BE2C (cell line): ENCODE measurements at regions not wholly inside any gene's neighbourhood (a gene's known extent, or its start where the extent isn't known, plus 50 kb on each side); places are given as distances from the start of the nearest gene placed in this dataset.

Experiments
- DNase-seq: peaks from one replicate; pipeline ENCODE4 v3.0.0-alpha.2; 2020
- H3K27me3 ChIP-seq: fragments of 250-450 bp; sonication (Bioruptor Pico); 2 replicates; pipeline ENCODE4 v1.5.1; 2020; ENCODE audit warnings: mild to moderate bottlenecking
- H3K36me3 ChIP-seq: fragments of 250-450 bp; sonication (Bioruptor Pico); 2 replicates; pipeline ENCODE4 v1.5.1; 2020; ENCODE audit warnings: mild to moderate bottlenecking
- H3K4me1 ChIP-seq: fragments of 250-450 bp; sonication (Bioruptor Pico); 2 replicates; pipeline ENCODE4 v1.5.1; 2020
- H3K4me3 ChIP-seq: 2 replicates; pipeline ENCODE4 v1.5.1; 2011; ENCODE audit warnings: low read depth, low read length
- H3K9me3 ChIP-seq: fragments of 250-450 bp; sonication (Bioruptor Pico); 2 replicates; pipeline ENCODE4 v1.5.1; 2020
- CTCF ChIP-seq: IDR thresholded peaks from 2 replicates; pipeline ENCODE4 v1.5.1; 2012; ENCODE audit warnings: mild to moderate bottlenecking, low read depth, low read length

GRCh38 chr2:215843579-215843978 is 169.8 kb downstream of the MREG start:
- no peak overlapping the region for H3K4me3 ChIP-seq
- no peaks in the 10 kb centered on the region for H3K4me1 ChIP-seq
- H3K9me3 ChIP-seq = no peaks in the 10 kb centered on the region
- H3K27me3 ChIP-seq = no peaks in the 10 kb centered on the region
- no peak for DNase-seq
- no peak for TF ChIP-seq CTCF
- H3K36me3 ChIP-seq = no peaks in the 10 kb centered on the region

GRCh38 chr2:215841175-215841816 is 172.1 kb downstream of the MREG start:
- DNase-seq = no peak
- H3K4me3 ChIP-seq = no peak overlapping the region
- H3K9me3 ChIP-seq = no peaks in the 10 kb centered on the region
- H3K27me3 ChIP-seq = no peaks in the 10 kb centered on the region
- TF ChIP-seq CTCF = no peak
- no peaks in the 10 kb centered on the region for H3K36me3 ChIP-seq
- H3K4me1 ChIP-seq = no peaks in the 10 kb centered on the region; the same call in 1 of the 2 replicates

- H3K9me3 ChIP-seq = no peaks in the 10 kb centered on the region
- H3K4me1 ChIP-seq = no peaks in the 10 kb centered on the region; the same call in 1 of the 2 replicates
- no peak overlapping the region for H3K4me3 ChIP-seq
- no peak for DNase-seq
- H3K36me3 ChIP-seq = no peaks in the 10 kb centered on the region
- TF ChIP-seq CTCF = no peak
- no peaks in the 10 kb centered on the region for H3K27me3 ChIP-seq
These were observed 173.5 kb downstream of the MREG start for GRCh38 chr2:215839816-215840215.

GRCh38 chr2:215839309-215839708 is 174.0 kb downstream of the MREG start:
- no peaks in the 10 kb centered on the region; the same call in 1 of the 2 replicates for H3K4me1 ChIP-seq
- no peak overlapping the region for H3K4me3 ChIP-seq
- no peak for TF ChIP-seq CTCF
- H3K36me3 ChIP-seq = no peaks in the 10 kb centered on the region
- no peaks in the 10 kb centered on the region for H3K27me3 ChIP-seq
- no peaks in the 10 kb centered on the region for H3K9me3 ChIP-seq
- DNase-seq = no peak

- no peaks in the 10 kb centered on the region for H3K36me3 ChIP-seq
- DNase-seq = no peak
- H3K4me3 ChIP-seq = no peak overlapping the region
- H3K27me3 ChIP-seq = no peaks in the 10 kb centered on the region
- no peaks in the 10 kb centered on the region; the same call in 1 of the 2 replicates for H3K4me1 ChIP-seq
- TF ChIP-seq CTCF = no peak
- H3K9me3 ChIP-seq = no peaks in the 10 kb centered on the region
These were observed 176.5 kb downstream of the MREG start for GRCh38 chr2:215836881-215837280.

- TF ChIP-seq CTCF = no peak
- no peaks in the 10 kb centered on the region; the same call in 1 of the 2 replicates for H3K4me1 ChIP-seq
- DNase-seq = no peak
- no peaks in the 10 kb centered on the region for H3K27me3 ChIP-seq
- no peak overlapping the region for H3K4me3 ChIP-seq
- H3K36me3 ChIP-seq = no peaks in the 10 kb centered on the region
- no peaks in the 10 kb centered on the region for H3K9me3 ChIP-seq
These were observed 177.7 kb downstream of the MREG start for GRCh38 chr2:215835657-215836056.
